ENCODE measurements at regions not wholly inside any gene's neighbourhood (a gene's known extent, or its start where the extent isn't known, plus 50 kb on each side); places are given as distances from the start of the nearest gene placed in this dataset.

GRCh38 chr4:22962295-22962694 lies 269.6 kb downstream of the GBA3 start:
- TF ChIP-seq CTCF (IDR thresholded peaks at IDR 0.05), result no peak
- TF ChIP-seq POLR2A (IDR thresholded peaks at IDR 0.05), result no peak

All from uterus (tissue), 2 donors.